SK-N-SH (cell line): ENCODE measurements at regions not wholly inside any gene's neighbourhood (a gene's known extent, or its start where the extent isn't known, plus 50 kb on each side); places are given as distances from the start of the nearest gene placed in this dataset.

Experiments
- CTCF ChIA-PET: fragments of 300-600, 350-600 bp; formaldehyde crosslinking; extraction: SDS; loops from one replicate; lab custom pipeline; 2021; lab: Yijun Ruan, JAX
- POLR2A ChIA-PET: fragments of 350-600 bp; sonication (Branson Sonifier 250); formaldehyde crosslinking; extraction: SDS; loops from one replicate; lab custom pipeline; 2020; ENCODE audit warnings: antibody characterized with exemption, inconsistent platforms; lab: Yijun Ruan, JAX
- DNase-seq: peaks from one replicate; pipeline ENCODE4 v3.0.0; 2012
- H2AFZ ChIP-seq: fragments of 200-600 bp; sonication (generic); 2 replicates; pipeline ENCODE4 v1.8.1; 2016; ENCODE audit warnings: antibody characterized with exemption, mild to moderate bottlenecking, low read depth
- H3F3A ChIP-seq: fragments of 200-600 bp; sonication (generic); replicated peaks from 2 replicates; pipeline ENCODE3; 2016; ENCODE audit warnings: antibody characterized with exemption, mild to moderate bottlenecking; ENCODE audit not compliant: insufficient read depth
- H3K27ac ChIP-seq, 2 experiments: fragments of 200-500 bp in 1 of 2; fragments of 200-600 bp in 1 of 2; sonication (Bioruptor generic) in 1 of 2; sonication (generic), shearing (Covaris generic) in 1 of 2; 2 replicates each; pipeline versions ENCODE4 v1.5.1 to v1.6.1; 2014 to 2016; ENCODE audit warnings: low read depth in 2 of 2, inconsistent platforms in 1 of 2, low read length in 1 of 2, mild to moderate bottlenecking in 1 of 2, mixed read lengths in 1 of 2
- H3K27me3 ChIP-seq: fragments of 200-600 bp; sonication (generic), shearing (Covaris generic); 2 replicates; pipeline ENCODE4 v1.6.1; 2016; ENCODE audit warnings: mixed run types; ENCODE audit not compliant: insufficient read depth
- H3K36me3 ChIP-seq, 2 experiments: fragments of 200-500 bp in 1 of 2; fragments of 200-600 bp in 1 of 2; sonication (Bioruptor generic) in 1 of 2; sonication (generic) in 1 of 2; replicated peaks in 1 of 2; 2 replicates each; pipeline versions ENCODE3 to v1.5.1; 2014 to 2016; ENCODE audit warnings: low read length in 1 of 2, mild to moderate bottlenecking in 1 of 2; ENCODE audit not compliant: insufficient read depth in 2 of 2, control insufficient read depth in 1 of 2
- H3K4me1 ChIP-seq, 2 experiments: fragments of 200-500 bp in 1 of 2; fragments of 200-600 bp in 1 of 2; sonication (Bioruptor generic) in 1 of 2; sonication (generic), shearing (Covaris generic) in 1 of 2; 2 replicates each; pipeline versions ENCODE4 v1.5.1 to v1.6.1; 2014 to 2016; ENCODE audit warnings: low read depth in 1 of 2, low read length in 1 of 2, mixed run types in 1 of 2; ENCODE audit not compliant: insufficient read depth in 2 of 2, control insufficient read depth in 1 of 2
- H3K4me2 ChIP-seq: fragments of 200-600 bp; sonication (generic), shearing (Covaris generic); 2 replicates; pipeline ENCODE4 v1.6.1; 2017; ENCODE audit warnings: mixed run types
- H3K4me3 ChIP-seq, 2 experiments: fragments of 200-500 bp in 1 of 2; fragments of 200-600 bp in 1 of 2; sonication (Bioruptor generic) in 1 of 2; sonication (generic), shearing (Covaris generic) in 1 of 2; 2 replicates each; pipeline versions ENCODE4 v1.5.1 to v1.8.1; 2014 to 2016; ENCODE audit warnings: low read depth in 2 of 2, inconsistent platforms in 1 of 2, low read length in 1 of 2, mild to moderate bottlenecking in 1 of 2, mixed read lengths in 1 of 2, moderate library complexity in 1 of 2
- H3K79me2 ChIP-seq: fragments of 200-600 bp; sonication (generic); 2 replicates; pipeline ENCODE4 v1.8.1; 2017; ENCODE audit warnings: mild to moderate bottlenecking; ENCODE audit not compliant: insufficient read depth
- H3K9ac ChIP-seq: fragments of 200-600 bp; sonication (generic); 2 replicates; pipeline ENCODE4 v1.6.1; 2017; ENCODE audit warnings: mixed run types
- H3K9me2 ChIP-seq: fragments of 200-600 bp; sonication (generic); 2 replicates; pipeline ENCODE4 v1.6.1; 2017; ENCODE audit warnings: mixed run types
- H3K9me3 ChIP-seq: fragments of 200-600 bp; sonication (generic); 2 replicates; pipeline ENCODE4 v1.6.1; 2017; ENCODE audit warnings: mixed run types, mild to moderate bottlenecking, moderate library complexity
- H4K20me1 ChIP-seq: fragments of 200-600 bp; sonication (generic); 2 replicates; pipeline ENCODE4 v1.6.1; 2017; ENCODE audit warnings: mild to moderate bottlenecking, mixed run types; ENCODE audit not compliant: insufficient read depth
- CHD2 ChIP-seq: fragments of 150-350 bp; IDR thresholded peaks from 2 replicates; pipeline ENCODE4 v1.6.1; 2018; ENCODE audit warnings: low read length; ENCODE audit not compliant: partially characterized antibody
- EZH2phosphoT487 ChIP-seq: fragments of 200-600 bp; sonication (generic); IDR thresholded peaks from 2 replicates; pipeline ENCODE4 v1.6.1; 2017; ENCODE audit warnings: low read depth, mixed run types, mild to moderate bottlenecking, antibody characterized with exemption, moderate library complexity, borderline replicate concordance
- FOSL2 ChIP-seq: IDR thresholded peaks from 2 replicates; pipeline ENCODE4 v1.4.0; 2012; ENCODE audit warnings: low read depth, mild to moderate bottlenecking, moderate library complexity, borderline replicate concordance
- FOXM1 ChIP-seq: IDR thresholded peaks from 2 replicates; pipeline ENCODE4 v1.4.0; 2012; ENCODE audit warnings: low read depth, mild to moderate bottlenecking
- GATA2 ChIP-seq: sonication (generic); formaldehyde crosslinking; IDR thresholded peaks from 2 replicates; pipeline ENCODE4 v1.5.0; 2020; ENCODE audit warnings: mild to moderate bottlenecking, missing genetic modification reagents
- JUND ChIP-seq: IDR thresholded peaks from 2 replicates; pipeline ENCODE4 v1.4.0; 2012
- MXI1 ChIP-seq: IDR thresholded peaks from 2 replicates; pipeline ENCODE4 v1.6.1; 2012; ENCODE audit warnings: mild to moderate bottlenecking, low read depth, low read length, improper control_type of control experiment
- NFIC ChIP-seq: IDR thresholded peaks from 2 replicates; pipeline ENCODE4 v1.4.0; 2012; ENCODE audit warnings: borderline replicate concordance
- NRF1 ChIP-seq: IDR thresholded peaks from 2 replicates; pipeline ENCODE4 v1.6.1; 2012; ENCODE audit warnings: low read depth, mild to moderate bottlenecking, low read length
- PBX3 ChIP-seq: IDR thresholded peaks from 2 replicates; pipeline ENCODE4; 2012
- POLR2AphosphoS5 ChIP-seq: IDR thresholded peaks from 2 replicates; pipeline ENCODE4 v1.6.1; 2012; ENCODE audit warnings: low read depth, low read length
- RCOR1 ChIP-seq: fragments of 150-350 bp; IDR thresholded peaks from 2 replicates; pipeline ENCODE4 v1.6.1; 2017; ENCODE audit warnings: antibody characterized with exemption, low read length
- RFX5 ChIP-seq: IDR thresholded peaks from 2 replicates; pipeline ENCODE4 v1.6.1; 2012; ENCODE audit warnings: mild to moderate bottlenecking, improper control_type of control experiment, low read length
- RXRA ChIP-seq: IDR thresholded peaks from 2 replicates; pipeline ENCODE4 v1.4.0; 2012; ENCODE audit warnings: low read depth, mild to moderate bottlenecking, borderline replicate concordance
- SIN3A ChIP-seq: IDR thresholded peaks from 2 replicates; pipeline ENCODE4 v1.6.1; 2012; ENCODE audit warnings: low read depth, mild to moderate bottlenecking, low read length, moderate library complexity, borderline replicate concordance
- SMC3 ChIP-seq: IDR thresholded peaks from 2 replicates; pipeline ENCODE4 v1.6.1; 2012; ENCODE audit warnings: low read depth, low read length, improper control_type of control experiment
- TAF1 ChIP-seq: IDR thresholded peaks from 2 replicates; pipeline ENCODE4 v1.6.1; 2012; ENCODE audit warnings: low read depth, mild to moderate bottlenecking, low read length, moderate library complexity, borderline replicate concordance
- USF2 ChIP-seq: fragments of 150-350 bp; IDR thresholded peaks from 2 replicates; pipeline ENCODE4 v1.6.1; 2017; ENCODE audit warnings: antibody characterized with exemption, low read length, low read depth, borderline replicate concordance
- TF ChIP-seq, protein P1 (sequence below): IDR thresholded peaks from 2 replicates; pipeline ENCODE4 v1.4.0; 2012; ENCODE audit warnings: low read depth, borderline replicate concordance
- TF ChIP-seq, protein P2 (sequence below): IDR thresholded peaks from 2 replicates; pipeline ENCODE4 v1.6.1; 2012; ENCODE audit warnings: mild to moderate bottlenecking, low read depth, low read length, moderate library complexity

GRCh38 chr2:146220957-146221356 is 1623.9 kb upstream of the ACVR2A start:
- H3K4me1 ChIP-seq: no peaks in the 10 kb centered on the region
- no peaks in the 10 kb centered on the region for H3K9me3 ChIP-seq
- H3K9ac ChIP-seq: no peak overlapping the region
- H3K4me3 ChIP-seq: no peak overlapping the region
- H3K27me3 ChIP-seq: no peaks in the 10 kb centered on the region
- no peak overlapping the region for H3K27ac ChIP-seq
- no peaks in the 10 kb centered on the region for H3K36me3 ChIP-seq
- H3F3A ChIP-seq: no peaks in the 10 kb centered on the region
- DNase-seq: no peak
- peak overlapping the region; percentile 40; the same call in 1 of the 2 replicates for H2AFZ ChIP-seq
- TF ChIP-seq RXRA: no peak
- TF ChIP-seq RCOR1: no peak
- TF ChIP-seq CHD2: no peak
- no peak for TF ChIP-seq GATA2 (CRISPR knock-in tag)
- TF ChIP-seq NFIC: no peak
- no peak for TF ChIP-seq PBX3
- TF ChIP-seq EZH2phosphoT487: no peak
- TF ChIP-seq SMC3: no peak
- TF ChIP-seq JUND: no peak
- TF ChIP-seq, protein P1, sequence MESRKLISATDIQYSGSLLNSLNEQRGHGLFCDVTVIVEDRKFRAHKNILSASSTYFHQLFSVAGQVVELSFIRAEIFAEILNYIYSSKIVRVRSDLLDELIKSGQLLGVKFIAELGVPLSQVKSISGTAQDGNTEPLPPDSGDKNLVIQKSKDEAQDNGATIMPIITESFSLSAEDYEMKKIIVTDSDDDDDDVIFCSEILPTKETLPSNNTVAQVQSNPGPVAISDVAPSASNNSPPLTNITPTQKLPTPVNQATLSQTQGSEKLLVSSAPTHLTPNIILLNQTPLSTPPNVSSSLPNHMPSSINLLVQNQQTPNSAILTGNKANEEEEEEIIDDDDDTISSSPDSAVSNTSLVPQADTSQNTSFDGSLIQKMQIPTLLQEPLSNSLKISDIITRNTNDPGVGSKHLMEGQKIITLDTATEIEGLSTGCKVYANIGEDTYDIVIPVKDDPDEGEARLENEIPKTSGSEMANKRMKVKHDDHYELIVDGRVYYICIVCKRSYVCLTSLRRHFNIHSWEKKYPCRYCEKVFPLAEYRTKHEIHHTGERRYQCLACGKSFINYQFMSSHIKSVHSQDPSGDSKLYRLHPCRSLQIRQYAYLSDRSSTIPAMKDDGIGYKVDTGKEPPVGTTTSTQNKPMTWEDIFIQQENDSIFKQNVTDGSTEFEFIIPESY: no peak
- TF ChIP-seq NRF1: no peak
- no peak for TF ChIP-seq POLR2AphosphoS5
- TF ChIP-seq FOSL2: no peak
- TF ChIP-seq SIN3A: no peak
- no peak for TF ChIP-seq RFX5
- TF ChIP-seq USF2: no peak
- no peak for TF ChIP-seq FOXM1
- TF ChIP-seq, protein P2, sequence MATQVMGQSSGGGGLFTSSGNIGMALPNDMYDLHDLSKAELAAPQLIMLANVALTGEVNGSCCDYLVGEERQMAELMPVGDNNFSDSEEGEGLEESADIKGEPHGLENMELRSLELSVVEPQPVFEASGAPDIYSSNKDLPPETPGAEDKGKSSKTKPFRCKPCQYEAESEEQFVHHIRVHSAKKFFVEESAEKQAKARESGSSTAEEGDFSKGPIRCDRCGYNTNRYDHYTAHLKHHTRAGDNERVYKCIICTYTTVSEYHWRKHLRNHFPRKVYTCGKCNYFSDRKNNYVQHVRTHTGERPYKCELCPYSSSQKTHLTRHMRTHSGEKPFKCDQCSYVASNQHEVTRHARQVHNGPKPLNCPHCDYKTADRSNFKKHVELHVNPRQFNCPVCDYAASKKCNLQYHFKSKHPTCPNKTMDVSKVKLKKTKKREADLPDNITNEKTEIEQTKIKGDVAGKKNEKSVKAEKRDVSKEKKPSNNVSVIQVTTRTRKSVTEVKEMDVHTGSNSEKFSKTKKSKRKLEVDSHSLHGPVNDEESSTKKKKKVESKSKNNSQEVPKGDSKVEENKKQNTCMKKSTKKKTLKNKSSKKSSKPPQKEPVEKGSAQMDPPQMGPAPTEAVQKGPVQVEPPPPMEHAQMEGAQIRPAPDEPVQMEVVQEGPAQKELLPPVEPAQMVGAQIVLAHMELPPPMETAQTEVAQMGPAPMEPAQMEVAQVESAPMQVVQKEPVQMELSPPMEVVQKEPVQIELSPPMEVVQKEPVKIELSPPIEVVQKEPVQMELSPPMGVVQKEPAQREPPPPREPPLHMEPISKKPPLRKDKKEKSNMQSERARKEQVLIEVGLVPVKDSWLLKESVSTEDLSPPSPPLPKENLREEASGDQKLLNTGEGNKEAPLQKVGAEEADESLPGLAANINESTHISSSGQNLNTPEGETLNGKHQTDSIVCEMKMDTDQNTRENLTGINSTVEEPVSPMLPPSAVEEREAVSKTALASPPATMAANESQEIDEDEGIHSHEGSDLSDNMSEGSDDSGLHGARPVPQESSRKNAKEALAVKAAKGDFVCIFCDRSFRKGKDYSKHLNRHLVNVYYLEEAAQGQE: no peak
- no peak for TF ChIP-seq TAF1
- no peak for TF ChIP-seq MXI1
- no peaks in the 10 kb centered on the region for H3K9me2 ChIP-seq
- H3K79me2 ChIP-seq: no peaks in the 10 kb centered on the region
- ChIA-PET CTCF (no interaction called here), POLR2A (no interaction called here)
- H4K20me1 ChIP-seq: no peaks in the 10 kb centered on the region
- no peak overlapping the region for H3K4me2 ChIP-seq
